ENCODE measurements at regions not wholly inside any gene's neighbourhood (a gene's known extent, or its start where the extent isn't known, plus 50 kb on each side); places are given as distances from the start of the nearest gene placed in this dataset.

DNA sequence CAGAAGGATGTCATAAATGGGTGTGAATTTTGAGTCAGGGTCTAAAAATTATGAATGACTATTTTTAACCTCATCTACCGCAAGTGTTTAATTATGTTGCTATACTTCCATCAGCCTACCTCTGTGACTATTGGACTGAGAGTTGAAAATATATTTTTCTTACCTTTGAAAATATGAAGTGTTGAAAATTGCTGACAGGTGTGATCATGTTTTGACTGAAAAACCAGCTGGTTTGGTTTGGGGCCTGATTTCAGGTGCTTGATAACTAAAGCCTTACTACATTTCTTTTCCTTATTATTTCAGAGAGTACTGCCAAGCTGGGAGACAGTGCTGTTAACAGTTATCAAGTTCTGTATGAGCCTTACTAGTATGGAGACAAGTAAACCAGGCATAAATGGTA is 107.2 kb upstream of the DUSP10 start:
- TF ChIP-seq CTCF (IDR thresholded peaks at IDR 0.05; ENCODE audit: low read depth, low read length, poor library complexity, severe bottlenecking) (no peak), EZH2phosphoT487 (IDR thresholded peaks at IDR 0.05; ENCODE audit: borderline replicate concordance, low read length) (no peak)
